BLaER1 (cell line): ENCODE measurements at regions not wholly inside any gene's neighbourhood (a gene's known extent, or its start where the extent isn't known, plus 50 kb on each side); places are given as distances from the start of the nearest gene placed in this dataset.
"Not testable (repeated sequence)": the region's sequence is repeated elsewhere in the genome, so short reads cannot be mapped to it uniquely, and the experiment has no call there.

ENCODE experiments used
- H3K27ac ChIP-seq: shearing (Covaris generic); formaldehyde crosslinking; 2 replicates; pipeline ENCODE4 v1.8.1; 2022
- H3K27me3 ChIP-seq: shearing (Covaris generic); formaldehyde crosslinking; 2 replicates; pipeline ENCODE4 v1.8.1; 2022
- H3K36me3 ChIP-seq: shearing (Covaris generic); formaldehyde crosslinking; 2 replicates; pipeline ENCODE4 v1.8.1; 2022
- H3K4me1 ChIP-seq: shearing (Covaris generic); formaldehyde crosslinking; 2 replicates; pipeline ENCODE4 v1.8.1; 2022
- H3K4me2 ChIP-seq: shearing (Covaris generic); formaldehyde crosslinking; 2 replicates; pipeline ENCODE4 v1.8.1; 2022
- H3K4me3 ChIP-seq: shearing (Covaris generic); formaldehyde crosslinking; 2 replicates; pipeline ENCODE4 v1.8.1; 2022
- H3K9ac ChIP-seq: shearing (Covaris generic); formaldehyde crosslinking; 2 replicates; pipeline ENCODE4 v1.8.1; 2022
- H3K9me3 ChIP-seq: shearing (Covaris generic); formaldehyde crosslinking; 2 replicates; pipeline ENCODE4 v1.8.1; 2022
- H4K20me1 ChIP-seq: shearing (Covaris generic); formaldehyde crosslinking; 2 replicates; pipeline ENCODE4 v1.8.1; 2022
- Cebpa-rat ChIP-seq: shearing (Covaris generic); IDR thresholded peaks from 2 replicates; pipeline ENCODE4 v1.8.1; 2022

- Histone ChIP-seq H4K20me1 (no peaks in the 10 kb centered on the region), H3K36me3 (no peaks in the 10 kb centered on the region), H3K9me3 (no peaks in the 10 kb centered on the region), H3K27ac (no peak overlapping the region), H3K4me2 (no peak overlapping the region), H3K9ac (no peak overlapping the region), H3K27me3 (no peaks in the 10 kb centered on the region), H3K4me3 (no peak overlapping the region), H3K4me1 (no peaks in the 10 kb centered on the region)
- no peak for TF ChIP-seq Cebpa-rat
Measured at GRCh38 chr2:176931588-176932563, 280.7 kb upstream of the HNRNPA3 start.

- Histone ChIP-seq H3K27ac (no peak overlapping the region), H3K9me3 (no peaks in the 10 kb centered on the region), H3K4me1 (no peaks in the 10 kb centered on the region), H3K4me2 (no peak overlapping the region), H3K9ac (no peak overlapping the region), H3K4me3 (no peak overlapping the region), H4K20me1 (no peaks in the 10 kb centered on the region), H3K27me3 (no peaks in the 10 kb centered on the region), H3K36me3 (no peaks in the 10 kb centered on the region)
- no peak for TF ChIP-seq Cebpa-rat
Measured at GRCh38 chr2:176934131-176934530, 278.5 kb upstream of the HNRNPA3 start.

GRCh38 chr2:176934869-176935415 is 277.7 kb upstream of the HNRNPA3 start:
- Histone ChIP-seq H3K4me1 (no peaks in the 10 kb centered on the region), H3K27ac (no peak overlapping the region), H3K4me2 (no peak overlapping the region), H3K4me3 (no peak overlapping the region), H3K9me3 (no peaks in the 10 kb centered on the region), H3K9ac (no peak overlapping the region), H3K36me3 (no peaks in the 10 kb centered on the region), H3K27me3 (no peaks in the 10 kb centered on the region), H4K20me1 (no peaks in the 10 kb centered on the region)
- no peak for TF ChIP-seq Cebpa-rat

- Histone ChIP-seq H3K9ac (no peak overlapping the region), H3K27ac (no peak overlapping the region), H3K4me2 (no peak overlapping the region), H3K4me1 (no peaks in the 10 kb centered on the region), H3K4me3 (no peak overlapping the region), H3K9me3 (no peaks in the 10 kb centered on the region), H3K27me3 (no peaks in the 10 kb centered on the region), H4K20me1 (no peaks in the 10 kb centered on the region), H3K36me3 (no peaks in the 10 kb centered on the region)
- no peak for TF ChIP-seq Cebpa-rat
Measured at GRCh38 chr2:176935543-176936102, 277.0 kb upstream of the HNRNPA3 start.

- no peaks in the 10 kb centered on the region for H4K20me1 ChIP-seq
- H3K4me1 ChIP-seq, result no peaks in the 10 kb centered on the region
- H3K4me2 ChIP-seq, result no peak overlapping the region
- H3K9me3 ChIP-seq, result no peaks in the 10 kb centered on the region
- no peak overlapping the region for H3K9ac ChIP-seq
- H3K36me3 ChIP-seq, result no peaks in the 10 kb centered on the region
- no peak for TF ChIP-seq Cebpa-rat
- H3K4me3 ChIP-seq, result no peak overlapping the region
- H3K27ac ChIP-seq, result no peak overlapping the region
- no peaks in the 10 kb centered on the region for H3K27me3 ChIP-seq
Measured at GRCh38 chr2:176936410-176936809, 276.2 kb upstream of the HNRNPA3 start.

- Histone ChIP-seq H3K4me3 (no peak overlapping the region), H3K9ac (no peak overlapping the region), H3K4me2 (no peak overlapping the region), H3K4me1 (no peaks in the 10 kb centered on the region), H3K27me3 (no peaks in the 10 kb centered on the region), H3K36me3 (no peaks in the 10 kb centered on the region), H4K20me1 (no peaks in the 10 kb centered on the region), H3K27ac (no peak overlapping the region), H3K9me3 (peaks cover 11% of the 10 kb centered on the region; the same call in 1 of the 2 replicates)
- no peak for TF ChIP-seq Cebpa-rat
Measured at GRCh38 chr2:176944998-176945397, 267.6 kb upstream of the HNRNPA3 start.

- no peak for TF ChIP-seq Cebpa-rat
- no peak overlapping the region for H3K4me3 ChIP-seq
Measured at GRCh38 chr2:176947754-176948153, 264.8 kb upstream of the HNRNPA3 start.

GRCh38 chr2:176951218-176951617 is 261.4 kb upstream of the HNRNPA3 start:
- peaks cover 20% of the 10 kb centered on the region for H3K9me3 ChIP-seq
- H3K4me2 ChIP-seq, result not testable (repeated sequence)

More at GRCh38 chr2:176947754-176948153, 264.8 kb upstream of the HNRNPA3 start:
- no peaks in the 10 kb centered on the region for H3K36me3 ChIP-seq
- H4K20me1 ChIP-seq, result no peaks in the 10 kb centered on the region
- H3K27me3 ChIP-seq, result no peaks in the 10 kb centered on the region
- no peak overlapping the region for H3K27ac ChIP-seq
- H3K9me3 ChIP-seq, result peaks cover 20% of the 10 kb centered on the region
- no peak overlapping the region for H3K9ac ChIP-seq
- no peaks in the 10 kb centered on the region for H3K4me1 ChIP-seq
- H3K4me2 ChIP-seq, result no peak overlapping the region

GRCh38 chr2:176956791-176957190 is 255.8 kb upstream of the HNRNPA3 start:
- H3K4me1 ChIP-seq, result no peaks in the 10 kb centered on the region
- no peak overlapping the region for H3K9ac ChIP-seq
- no peaks in the 10 kb centered on the region for H3K9me3 ChIP-seq
- H3K4me3 ChIP-seq, result no peak overlapping the region
- no peaks in the 10 kb centered on the region for H3K36me3 ChIP-seq
- no peak for TF ChIP-seq Cebpa-rat
- no peaks in the 10 kb centered on the region for H3K27me3 ChIP-seq
- no peak overlapping the region for H3K27ac ChIP-seq
- H4K20me1 ChIP-seq, result no peaks in the 10 kb centered on the region
- no peak overlapping the region for H3K4me2 ChIP-seq

More at GRCh38 chr2:176951218-176951617, 261.4 kb upstream of the HNRNPA3 start:
- not testable (repeated sequence) for H3K27ac ChIP-seq, H3K36me3 ChIP-seq, H3K4me3 ChIP-seq, H3K9ac ChIP-seq, H3K4me1 ChIP-seq, H3K27me3 ChIP-seq, H4K20me1 ChIP-seq

- Histone ChIP-seq H3K27me3 (no peaks in the 10 kb centered on the region), H4K20me1 (no peaks in the 10 kb centered on the region), H3K9ac (no peak overlapping the region), H3K4me1 (no peaks in the 10 kb centered on the region), H3K4me2 (no peak overlapping the region), H3K27ac (no peak overlapping the region), H3K9me3 (no peaks in the 10 kb centered on the region), H3K36me3 (no peaks in the 10 kb centered on the region), H3K4me3 (no peak overlapping the region)
- TF ChIP-seq Cebpa-rat, result no peak
Measured at GRCh38 chr2:176959614-176960013, 253.0 kb upstream of the HNRNPA3 start.
